ENCODE measurements at regions not wholly inside any gene's neighbourhood (a gene's known extent, or its start where the extent isn't known, plus 50 kb on each side); places are given as distances from the start of the nearest gene placed in this dataset.

DNA sequence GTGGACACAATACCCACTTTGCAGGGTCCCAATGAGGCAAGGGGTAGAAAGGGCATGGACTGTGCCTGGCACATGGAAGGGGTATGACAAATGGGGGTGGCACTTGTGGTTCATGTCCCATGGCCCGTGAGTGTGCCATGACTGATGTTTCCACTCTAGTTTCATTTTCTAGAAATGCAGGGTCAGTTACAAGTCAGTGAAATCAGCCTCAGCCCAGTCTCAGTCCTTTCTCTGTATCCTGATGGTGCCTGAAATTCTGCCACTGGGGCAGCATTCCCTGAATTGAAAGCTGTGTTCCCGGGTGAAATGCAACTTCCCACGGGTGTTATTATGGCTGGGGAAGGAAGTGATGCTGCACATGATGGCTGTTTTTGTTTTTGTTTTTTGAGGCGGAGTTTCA lies 110.8 kb upstream of the ZBTB40 start:
- Histone ChIP-seq H3K27me3 (no peaks in the 10 kb centered on the region), H3K4me3 (no peak overlapping the region), H4K20me1 (ENCODE audit: low read depth) (no peaks in the 10 kb centered on the region), H3K9ac (no peak overlapping the region), H2AFZ (replicated peaks) (no peak overlapping the region), H3K4me1 (no peaks in the 10 kb centered on the region), H3F3A (ENCODE audit: low read depth) (no peaks in the 10 kb centered on the region), H3K4me2 (no peak overlapping the region), H3K79me2 (ENCODE audit: low read depth) (no peaks in the 10 kb centered on the region), H3K27ac (no peak overlapping the region), H3K9me3 (ENCODE audit: low read depth) (no peaks in the 10 kb centered on the region), H3K36me3 (no peaks in the 10 kb centered on the region)
- no peaks in the 10 kb centered on the region for H3K36me3 Mint-ChIP-seq
- TF ChIP-seq, protein P1, sequence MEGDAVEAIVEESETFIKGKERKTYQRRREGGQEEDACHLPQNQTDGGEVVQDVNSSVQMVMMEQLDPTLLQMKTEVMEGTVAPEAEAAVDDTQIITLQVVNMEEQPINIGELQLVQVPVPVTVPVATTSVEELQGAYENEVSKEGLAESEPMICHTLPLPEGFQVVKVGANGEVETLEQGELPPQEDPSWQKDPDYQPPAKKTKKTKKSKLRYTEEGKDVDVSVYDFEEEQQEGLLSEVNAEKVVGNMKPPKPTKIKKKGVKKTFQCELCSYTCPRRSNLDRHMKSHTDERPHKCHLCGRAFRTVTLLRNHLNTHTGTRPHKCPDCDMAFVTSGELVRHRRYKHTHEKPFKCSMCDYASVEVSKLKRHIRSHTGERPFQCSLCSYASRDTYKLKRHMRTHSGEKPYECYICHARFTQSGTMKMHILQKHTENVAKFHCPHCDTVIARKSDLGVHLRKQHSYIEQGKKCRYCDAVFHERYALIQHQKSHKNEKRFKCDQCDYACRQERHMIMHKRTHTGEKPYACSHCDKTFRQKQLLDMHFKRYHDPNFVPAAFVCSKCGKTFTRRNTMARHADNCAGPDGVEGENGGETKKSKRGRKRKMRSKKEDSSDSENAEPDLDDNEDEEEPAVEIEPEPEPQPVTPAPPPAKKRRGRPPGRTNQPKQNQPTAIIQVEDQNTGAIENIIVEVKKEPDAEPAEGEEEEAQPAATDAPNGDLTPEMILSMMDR (IDR thresholded peaks at IDR 0.05) = no peak
- TF ChIP-seq EZH2 (IDR thresholded peaks at IDR 0.05) (no peak), EZH2phosphoT487 (IDR thresholded peaks at IDR 0.05) (no peak)
- DNase-seq (ENCODE audit: low spot score) = no peak
- no peak overlapping the region for H3K27ac Mint-ChIP-seq
- peaks cover 21% of the 10 kb centered on the region for H3K27me3 Mint-ChIP-seq (ENCODE audit: insufficient read depth, low read depth)
- no peak overlapping the region for H3K4me3 Mint-ChIP-seq
- H3K9me3 Mint-ChIP-seq = peaks cover 2% of the 10 kb centered on the region
- peaks cover 24% of the 10 kb centered on the region for H3K4me1 Mint-ChIP-seq

DNA sequence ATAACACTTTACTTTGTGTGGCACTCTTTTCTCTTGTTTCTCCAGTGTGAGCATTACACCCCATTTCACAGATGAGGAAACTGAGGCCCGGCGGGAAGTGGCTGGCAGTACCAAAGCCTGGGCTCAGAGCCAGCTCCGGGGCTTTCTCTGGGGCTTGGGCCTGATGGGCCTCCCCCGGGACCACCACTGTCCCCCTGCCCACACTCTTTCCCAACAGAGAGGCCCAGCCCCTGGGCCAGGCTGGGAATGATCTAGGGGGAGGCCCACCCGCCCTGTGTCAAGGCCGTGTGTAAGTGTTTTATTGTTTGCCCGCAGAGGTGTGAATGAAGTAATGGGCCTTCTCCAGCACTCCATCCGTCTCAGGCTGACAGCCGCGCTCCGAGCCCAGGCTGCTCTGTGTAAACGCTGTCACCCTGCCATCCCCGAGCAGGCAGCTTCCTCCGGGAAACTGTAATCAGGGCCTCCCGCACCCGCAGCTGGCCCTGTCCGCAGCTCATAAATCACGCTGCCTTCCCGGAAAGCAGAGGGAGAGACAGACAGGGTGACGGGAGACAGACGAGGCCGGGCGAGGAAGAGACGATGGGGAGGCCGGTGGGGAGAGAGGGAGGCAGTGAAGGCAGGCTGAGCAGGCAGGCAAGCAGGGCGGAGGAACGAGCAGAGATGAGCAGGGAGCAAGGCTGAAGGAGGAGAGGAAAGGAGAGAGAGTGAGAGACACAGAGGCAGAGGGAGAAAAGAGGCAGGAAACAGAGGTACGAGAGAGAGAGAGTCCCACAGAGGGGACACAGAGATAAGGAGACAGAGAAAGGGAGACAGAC lies 109.7 kb upstream of the ZBTB40 start:
- Histone ChIP-seq H3K9me3 (ENCODE audit: low read depth) (no peaks in the 10 kb centered on the region), H3K4me1 (no peaks in the 10 kb centered on the region), H3K4me2 (no peak overlapping the region), H3K4me3 (no peak overlapping the region), H3K9ac (no peak overlapping the region), H3K79me2 (ENCODE audit: low read depth) (no peaks in the 10 kb centered on the region), H3K36me3 (no peaks in the 10 kb centered on the region), H2AFZ (replicated peaks) (no peak overlapping the region), H4K20me1 (ENCODE audit: low read depth) (no peaks in the 10 kb centered on the region), H3K27me3 (no peaks in the 10 kb centered on the region), H3F3A (ENCODE audit: low read depth) (no peaks in the 10 kb centered on the region), H3K27ac (no peak overlapping the region)
- H3K4me1 Mint-ChIP-seq = peaks cover 29% of the 10 kb centered on the region
- H3K27me3 Mint-ChIP-seq (ENCODE audit: insufficient read depth, low read depth) = peaks cover 26% of the 10 kb centered on the region
- peaks cover 2% of the 10 kb centered on the region for H3K9me3 Mint-ChIP-seq
- H3K36me3 Mint-ChIP-seq = no peaks in the 10 kb centered on the region
- H3K4me3 Mint-ChIP-seq = no peak overlapping the region
- peak overlapping the region; percentile 62 for H3K27ac Mint-ChIP-seq
- DNase-seq (ENCODE audit: low spot score) = no peak
- TF ChIP-seq EZH2phosphoT487 (IDR thresholded peaks at IDR 0.05) = no peak
- TF ChIP-seq EZH2 (IDR thresholded peaks at IDR 0.05) = no peak
- TF ChIP-seq, protein P1 (IDR thresholded peaks at IDR 0.05) = no peak

DNA sequence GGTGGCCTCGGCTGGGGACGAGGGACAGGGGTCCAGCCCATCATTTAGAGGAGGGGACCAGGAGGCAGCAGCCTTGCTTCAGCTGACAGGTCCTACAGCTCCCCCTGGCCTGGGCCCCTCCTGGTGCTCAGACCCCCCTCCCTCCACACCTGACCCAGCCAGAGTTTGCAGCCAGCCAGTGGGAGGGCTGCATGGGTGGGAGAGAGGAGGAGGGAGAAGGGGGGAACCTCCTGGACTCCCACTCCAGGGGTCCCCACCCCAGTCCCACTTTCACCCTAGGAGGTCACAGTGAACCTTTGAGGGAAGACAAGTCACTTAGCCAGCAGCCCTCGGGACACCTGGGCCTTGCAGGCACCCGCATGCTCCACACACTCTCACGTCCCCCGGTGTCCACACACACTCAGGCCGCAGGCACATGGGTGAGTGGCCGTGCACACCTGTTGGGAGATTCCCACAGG lies 108.9 kb upstream of the ZBTB40 start:
- Histone ChIP-seq H3K9me3 (ENCODE audit: low read depth) (no peaks in the 10 kb centered on the region), H3K9ac (no peak overlapping the region), H2AFZ (replicated peaks) (no peak overlapping the region), H3K4me3 (no peak overlapping the region), H3F3A (ENCODE audit: low read depth) (no peaks in the 10 kb centered on the region), H3K27ac (no peak overlapping the region), H4K20me1 (ENCODE audit: low read depth) (no peaks in the 10 kb centered on the region), H3K36me3 (no peaks in the 10 kb centered on the region), H3K79me2 (ENCODE audit: low read depth) (no peaks in the 10 kb centered on the region), H3K4me2 (no peak overlapping the region), H3K27me3 (no peaks in the 10 kb centered on the region), H3K4me1 (no peaks in the 10 kb centered on the region)
- peaks cover 29% of the 10 kb centered on the region for H3K4me1 Mint-ChIP-seq
- peaks cover 26% of the 10 kb centered on the region for H3K27me3 Mint-ChIP-seq (ENCODE audit: insufficient read depth, low read depth)
- no peak overlapping the region for H3K4me3 Mint-ChIP-seq
- peak overlapping the region; percentile 62 for H3K27ac Mint-ChIP-seq
- no peaks in the 10 kb centered on the region for H3K36me3 Mint-ChIP-seq
- DNase-seq (ENCODE audit: low spot score) = no peak
- TF ChIP-seq, protein P1 (IDR thresholded peaks at IDR 0.05) = no peak
- no peak for TF ChIP-seq EZH2phosphoT487 (IDR thresholded peaks at IDR 0.05)
- TF ChIP-seq EZH2 (IDR thresholded peaks at IDR 0.05) = no peak
- H3K9me3 Mint-ChIP-seq = peaks cover 2% of the 10 kb centered on the region

Measured in neural progenitor cell (in vitro differentiated cells).